GM18505 (cell line): ENCODE measurements at regions not wholly inside any gene's neighbourhood (a gene's known extent, or its start where the extent isn't known, plus 50 kb on each side); places are given as distances from the start of the nearest gene placed in this dataset.
"Not testable (repeated sequence)": the region's sequence is repeated elsewhere in the genome, so short reads cannot be mapped to it uniquely, and the experiment has no call there.

Source experiments
- ATAC-seq: cut with Tn5 transposase; IDR thresholded peaks from one replicate; pipeline ENCODE4 v1.9.1; 2021; ENCODE audit not compliant: unreplicated experiment
- POLR2A ChIP-seq: IDR thresholded peaks from 4 replicates; pipeline ENCODE4 v1.6.1; 2011; ENCODE audit warnings: borderline replicate concordance; ENCODE audit not compliant: insufficient read depth, insufficient read length; ENCODE audit errors: extremely low read depth

- TF ChIP-seq POLR2A: no peak
- no peak for ATAC-seq
Observed at GRCh38 chr4:144799486-144799885, 153.5 kb downstream of the HHIP start.

- no peak for TF ChIP-seq POLR2A
- no peak for ATAC-seq
Observed at GRCh38 chr4:144801731-144802130, 155.8 kb downstream of the HHIP start.

GRCh38 chr4:144808034-144808433, 162.1 kb downstream of the HHIP start:
- no peak for TF ChIP-seq POLR2A
- ATAC-seq: no peak

- no peak for ATAC-seq
- no peak for TF ChIP-seq POLR2A
Observed at GRCh38 chr4:144809056-144809640, 163.2 kb downstream of the HHIP start.

GRCh38 chr4:144816668-144817067, 170.7 kb downstream of the HHIP start:
- TF ChIP-seq POLR2A: no peak
- ATAC-seq: no peak

GRCh38 chr4:144817081-144817480, 171.1 kb downstream of the HHIP start:
- TF ChIP-seq POLR2A: no peak
- no peak for ATAC-seq

GRCh38 chr4:144818136-144818535, 172.2 kb downstream of the HHIP start:
- no peak for ATAC-seq
- TF ChIP-seq POLR2A: no peak

GRCh38 chr4:144819591-144819990, 173.6 kb downstream of the HHIP start:
- ATAC-seq: no peak
- no peak for TF ChIP-seq POLR2A

GRCh38 chr4:144820011-144820727, 174.2 kb downstream of the HHIP start:
- no peak for ATAC-seq
- no peak for TF ChIP-seq POLR2A

- ATAC-seq: no peak
- no peak for TF ChIP-seq POLR2A
Observed at GRCh38 chr4:144820728-144821085, 174.8 kb downstream of the HHIP start.

GRCh38 chr4:144831971-144832370, 186.0 kb downstream of the HHIP start:
- ATAC-seq: no peak
- TF ChIP-seq POLR2A: no peak

- no peak for TF ChIP-seq POLR2A
- ATAC-seq: no peak
Observed at GRCh38 chr4:144845411-144845810, 199.5 kb downstream of the HHIP start.

GRCh38 chr4:144851948-144852347, 206.0 kb downstream of the HHIP start:
- ATAC-seq: no peak
- no peak for TF ChIP-seq POLR2A

GRCh38 chr4:144861471-144861870, 215.5 kb downstream of the HHIP start:
- no peak for ATAC-seq
- no peak for TF ChIP-seq POLR2A

GRCh38 chr4:144862210-144862609, 216.3 kb downstream of the HHIP start:
- no peak for ATAC-seq
- TF ChIP-seq POLR2A: no peak

- ATAC-seq: not testable (repeated sequence)
Observed at GRCh38 chr4:144864891-144865290, 218.9 kb downstream of the HHIP start.

GRCh38 chr4:144868309-144868708, 222.4 kb downstream of the HHIP start:
- ATAC-seq: no peak
- no peak for TF ChIP-seq POLR2A
